Heart right ventricle (tissue), 16 donors: ENCODE measurements at regions not wholly inside any gene's neighbourhood (a gene's known extent, or its start where the extent isn't known, plus 50 kb on each side); places are given as distances from the start of the nearest gene placed in this dataset.

Experiments
- ATAC-seq, 8 donors: fragments of 200-7000 bp; cut with Tn5 transposase; one replicate each; pipeline ENCODE4 v1.9.1; 2020; ENCODE audit warnings: mild to moderate bottlenecking in 8 of 8, moderate library complexity in 8 of 8, moderate number of reproducible peaks in 1 of 8
- DNase-seq, 2 donors: peaks; one replicate each; pipeline ENCODE4 v3.0.0-alpha.2; 2020
- H3K27ac ChIP-seq, 10 donors: fragments of 200-600 bp; sonication (generic) in 2 of 10; one replicate each; pipeline versions ENCODE4 v1.5.0 to v1.8.0; 2020 to 2022; ENCODE audit warnings: mild to moderate bottlenecking in 3 of 10
- H3K27me3 ChIP-seq, 7 donors: fragments of 200-600 bp; one replicate each; pipeline ENCODE4 v1.8.0; 2021 to 2022; ENCODE audit warnings: mild to moderate bottlenecking in 2 of 7
- H3K36me3 ChIP-seq, 9 donors: fragments of 200-600 bp; sonication (generic) in 1 of 9; one replicate each; pipeline versions ENCODE4 v1.5.0 to v1.8.0; 2020 to 2022; ENCODE audit warnings: mild to moderate bottlenecking in 2 of 9
- H3K4me1 ChIP-seq, 9 donors: fragments of 200-600 bp; sonication (generic) in 1 of 9; one replicate each; pipeline versions ENCODE4 v1.5.0 to v1.8.0; 2020 to 2022; ENCODE audit warnings: mild to moderate bottlenecking in 4 of 9
- H3K4me3 ChIP-seq, 10 donors: fragments of 200-600 bp; sonication (generic) in 2 of 10; one replicate each; pipeline versions ENCODE4 v1.5.0 to v1.8.0; 2020 to 2022; ENCODE audit warnings: mild to moderate bottlenecking in 7 of 10, moderate library complexity in 2 of 10
- H3K9me3 ChIP-seq, 11 donors: fragments of 200-600 bp in 10 of 11; sonication (generic) in 2 of 11; one replicate each; pipeline versions ENCODE4 v1.5.0 to v1.8.0; 2013 to 2022; ENCODE audit warnings: mild to moderate bottlenecking in 2 of 11, control low read depth in 1 of 11, moderate library complexity in 1 of 11
- WGBS, 2 donors: extraction: QIAGEN DNeasy Blood & Tissue Kit; methylation state at CpG; one replicate each; pipeline ENCODE4 v1.1.7; 2013; ENCODE audit warnings: inconsistent platforms in 1 of 2; 5-methylcytosine and 5-hydroxymethylcytosine counted together
- intact Hi-C, 10 donors: fragments of 100-400 bp; cut with DNase I; formaldehyde crosslinking; loops; one replicate each; pipeline versions ENCODE4 v1.11.1 to v1.14.2; 2022
- TF ChIP-seq, protein P1 (sequence below), 9 donors: fragments of 200-600 bp; sonication (generic) in 2 of 9; IDR thresholded peaks; one replicate each; pipeline versions ENCODE4 v1.5.0 to v1.8.0; 2021 to 2022; ENCODE audit warnings: antibody characterized with exemption in 9 of 9, mild to moderate bottlenecking in 5 of 9, moderate library complexity in 1 of 9
- donor health status: Arrhythmogenic right ventricular cardiomyopathy.
- donor health status: ischemic (EF 13 %, LVEDD 7.1; RV severe dilation, severe dysfunction).
- donor health status: healthy with polysubstance abuse.
- donor health status: DM: no; HTN: yes; CAD: no.
- donor health status: DM: no; HTN: no; CAD: no.
- donor health status: ischemic (EF 25% LVEDD 6.9; RV normal size, moderate dysfunction).
- donor health status: ischemic (EF 25% LVEDD 5.7; RV mildly dilated, moderate dysfunction).
- donor health status: healthy.
- donor health status: DM: yes; HTN: yes; CAD: no.
- donor health status: Ischemic cardiomyopathy.
- donor health status: ischemic (EF 35%, LVEDD 5.7; RV mildly dilated, moderate dysfunction).
- donor health status: nonischemic (EF 11% LVEDD 7.7; RV severe dilation, severe dysfunction).
- donor health status: DM: yes; HTN: yes; CAD: no.
- donor health status: PGD.
- donor health status: ischemic (EF 29% LVEDD 5.4; RV normal size, mild dysfunction).
- donor health status: nonischemic (EF 23%, LVEDD 6.1; RV moderate dilation, normal function).

- ATAC-seq: peak; percentile 64 to 93 (median 82)
- peak; percentile 68 to 73 for DNase-seq
- no peak overlapping the region for H3K4me3 ChIP-seq
- H3K4me1 ChIP-seq: peaks cover 0 to 12% (median 0%) of the 10 kb centered on the region in 9 donors
- intact Hi-C loops: loop anchor here in 1 of 10 donors (10.0 kb wide), 1 partner anchor 142 kb away; no protein-coding TSS in a partner anchor
- H3K27ac ChIP-seq: no peak overlapping the region
- peaks cover 0 to 14% (median 0%) of the 10 kb centered on the region in 7 donors for H3K27me3 ChIP-seq
- WGBS, 2 donors: 46 to 57% methylated on average over 22 of the region's 22 CpGs
- TF ChIP-seq, protein P1, sequence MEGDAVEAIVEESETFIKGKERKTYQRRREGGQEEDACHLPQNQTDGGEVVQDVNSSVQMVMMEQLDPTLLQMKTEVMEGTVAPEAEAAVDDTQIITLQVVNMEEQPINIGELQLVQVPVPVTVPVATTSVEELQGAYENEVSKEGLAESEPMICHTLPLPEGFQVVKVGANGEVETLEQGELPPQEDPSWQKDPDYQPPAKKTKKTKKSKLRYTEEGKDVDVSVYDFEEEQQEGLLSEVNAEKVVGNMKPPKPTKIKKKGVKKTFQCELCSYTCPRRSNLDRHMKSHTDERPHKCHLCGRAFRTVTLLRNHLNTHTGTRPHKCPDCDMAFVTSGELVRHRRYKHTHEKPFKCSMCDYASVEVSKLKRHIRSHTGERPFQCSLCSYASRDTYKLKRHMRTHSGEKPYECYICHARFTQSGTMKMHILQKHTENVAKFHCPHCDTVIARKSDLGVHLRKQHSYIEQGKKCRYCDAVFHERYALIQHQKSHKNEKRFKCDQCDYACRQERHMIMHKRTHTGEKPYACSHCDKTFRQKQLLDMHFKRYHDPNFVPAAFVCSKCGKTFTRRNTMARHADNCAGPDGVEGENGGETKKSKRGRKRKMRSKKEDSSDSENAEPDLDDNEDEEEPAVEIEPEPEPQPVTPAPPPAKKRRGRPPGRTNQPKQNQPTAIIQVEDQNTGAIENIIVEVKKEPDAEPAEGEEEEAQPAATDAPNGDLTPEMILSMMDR (IDR thresholded peaks at IDR 0.05): no peak
- no peaks in the 10 kb centered on the region for H3K9me3 ChIP-seq
- H3K36me3 ChIP-seq: no peaks in the 10 kb centered on the region
Measured at GRCh38 chr12:111166779-111167540, 201.9 kb downstream of the PHETA1 start.

DNA sequence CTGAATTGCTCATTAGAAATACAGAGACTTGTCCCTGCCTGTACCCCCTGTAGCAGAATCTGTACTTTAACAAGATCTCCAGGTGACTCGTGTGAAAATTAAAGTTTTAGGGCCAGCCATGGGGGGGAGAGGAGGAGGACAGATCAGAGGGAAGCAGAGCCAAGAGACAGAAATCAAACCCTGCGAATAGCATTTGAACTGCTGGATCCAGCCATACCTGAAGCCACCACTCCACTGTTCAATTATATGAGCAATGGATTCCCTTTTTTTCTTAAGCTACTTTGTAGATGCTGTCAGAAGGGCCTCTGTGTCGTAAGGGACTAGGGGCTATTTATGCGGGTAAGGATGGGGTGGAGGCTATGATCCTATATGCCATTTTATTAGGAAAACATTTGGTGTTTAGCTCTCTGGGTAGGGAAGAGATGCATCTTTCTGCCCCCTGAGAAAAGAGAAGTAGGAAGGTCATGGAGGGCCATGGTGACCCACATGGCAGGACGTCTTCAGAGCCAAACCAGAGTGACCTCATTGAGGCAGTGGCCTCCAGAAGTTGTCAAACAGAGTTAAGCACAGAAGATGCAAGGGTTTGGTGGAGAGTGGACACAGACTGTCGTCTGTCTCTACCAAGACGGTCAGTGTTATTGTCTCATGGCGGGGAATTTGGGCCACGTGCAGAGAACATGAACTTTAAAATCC, 203.9 kb downstream of the PHETA1 start:
- Histone ChIP-seq H3K9me3 (no peaks in the 10 kb centered on the region), H3K4me1 (peaks cover 0 to 11% (median 0%) of the 10 kb centered on the region in 9 donors), H3K27me3 (peaks cover 0 to 7% (median 0%) of the 10 kb centered on the region in 7 donors), H3K27ac (no peak overlapping the region), H3K36me3 (no peaks in the 10 kb centered on the region), H3K4me3 (no peak overlapping the region)
- ATAC-seq (no peak), DNase-seq (no peak)
- intact Hi-C loops: loop anchor here in 1 of 10 donors (10.0 kb wide), 1 partner anchor 140 kb away; no protein-coding TSS in a partner anchor
- TF ChIP-seq, protein P1 (IDR thresholded peaks at IDR 0.05): no peak
- 84 to 86% methylated on average over 9 of the region's 9 CpGs for WGBS, 2 donors

- Histone ChIP-seq H3K27me3 (peaks cover 0 to 7% (median 0%) of the 10 kb centered on the region in 7 donors), H3K4me1 (peaks cover 0 to 11% (median 0%) of the 10 kb centered on the region in 9 donors), H3K9me3 (no peaks in the 10 kb centered on the region), H3K27ac (no peak overlapping the region), H3K4me3 (no peak overlapping the region), H3K36me3 (no peaks in the 10 kb centered on the region)
- ATAC-seq (no peak), DNase-seq (no peak)
- intact Hi-C loops: loop anchor here in 1 of 10 donors (10.0 kb wide), 1 partner anchor 139 kb away; no protein-coding TSS in a partner anchor
- 90 to 94% methylated on average over 4 of the region's 4 CpGs for WGBS, 2 donors
- TF ChIP-seq, protein P1 (IDR thresholded peaks at IDR 0.05): no peak
Measured at GRCh38 chr12:111163422-111163821, 205.5 kb downstream of the PHETA1 start.

DNA sequence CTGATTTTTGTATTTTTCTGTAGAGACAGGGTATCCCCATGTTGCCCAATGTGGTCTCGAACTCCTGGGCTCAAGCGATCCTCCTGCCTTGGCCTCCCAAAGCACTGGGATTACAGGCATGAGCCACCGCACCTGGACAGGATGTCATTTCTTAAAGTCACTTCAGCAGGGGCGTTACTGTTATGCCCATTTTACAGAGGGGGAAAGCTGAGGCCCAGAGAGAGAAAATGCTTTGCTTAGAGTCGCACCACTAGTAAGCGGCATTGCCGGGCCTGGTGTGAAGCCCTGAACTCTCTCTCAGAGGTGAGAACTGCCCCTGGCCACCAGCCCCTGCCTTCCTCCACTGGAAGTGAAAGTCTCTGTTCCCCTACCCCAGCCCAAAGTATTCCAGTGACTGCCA, 207.0 kb downstream of the PHETA1 start:
- no peaks in the 10 kb centered on the region for H3K9me3 ChIP-seq
- TF ChIP-seq, protein P1 (IDR thresholded peaks at IDR 0.05): no peak
- H3K36me3 ChIP-seq: no peaks in the 10 kb centered on the region
- WGBS, 2 donors: 91 to 97% methylated on average over 7 of the region's 7 CpGs
- DNase-seq (no peak), ATAC-seq (no peak)
- intact Hi-C loops: loop anchor here in 1 of 10 donors (10.0 kb wide), 1 partner anchor 137 kb away; no protein-coding TSS in a partner anchor
- no peak overlapping the region for H3K27ac ChIP-seq
- H3K4me3 ChIP-seq: no peak overlapping the region
- H3K4me1 ChIP-seq: peaks cover 0 to 11% (median 0%) of the 10 kb centered on the region in 9 donors
- peaks cover 0 to 4% (median 0%) of the 10 kb centered on the region in 7 donors for H3K27me3 ChIP-seq
